Panc1 (cell line): ENCODE measurements at regions not wholly inside any gene's neighbourhood (a gene's known extent, or its start where the extent isn't known, plus 50 kb on each side); places are given as distances from the start of the nearest gene placed in this dataset.

Experiments
- CTCF ChIP-seq: fragments of 450-650 bp; IDR thresholded peaks from 2 replicates; pipeline ENCODE4 v1.5.1; 2017; ENCODE audit warnings: mild to moderate bottlenecking
- SIN3A ChIP-seq: IDR thresholded peaks from 2 replicates; pipeline ENCODE4 v1.6.1; 2012; ENCODE audit warnings: low read depth, mild to moderate bottlenecking, low read length, moderate library complexity, borderline replicate concordance; ENCODE audit not compliant: insufficient read depth

- TF ChIP-seq CTCF (no peak), SIN3A (no peak)
These were observed 1157.5 kb upstream of the PABPC4L start for GRCh38 chr4:135359128-135359527.
